ENCODE measurements at regions not wholly inside any gene's neighbourhood (a gene's known extent, or its start where the extent isn't known, plus 50 kb on each side); places are given as distances from the start of the nearest gene placed in this dataset.

- TF ChIP-seq CTCF (IDR thresholded peaks at IDR 0.05; ENCODE audit: extremely low read depth in 1 of 2, insufficient read depth in 1 of 2, low read depth in 1 of 2, low read length in 2 of 2), result no peak
- TF ChIP-seq MYC (IDR thresholded peaks at IDR 0.05; ENCODE audit: low read depth, low read length), result no peak
- BruUV-seq (replicated peaks), result no TSS peak
- no peak for FAIRE-seq
Observed at GRCh38 chr16:9549487-9549886, 458.0 kb downstream of the HAPSTR1 start.

GRCh38 chr16:9555051-9555450, 463.6 kb downstream of the HAPSTR1 start:
- dilution Hi-C loops (cut with MboI; ENCODE audit: extremely low pct_ligation_motif_present, low sequenced_read_pairs), result no loop called here
- CTCF ChIA-PET, result interaction anchor here (0.6 kb wide), 1 partner anchor 180 kb away, joined by 3 read pairs; no protein-coding TSS in a partner anchor
- no peak for DNase-seq (ENCODE audit: low read depth, low spot score)
- Histone ChIP-seq H3K27ac (ENCODE audit: insufficient read depth, low read depth, low read length) (no peak overlapping the region), H3K4me1 (ENCODE audit: control insufficient read depth, extremely low read depth, insufficient read depth, low read length) (no peaks in the 10 kb centered on the region), H2AFZ (ENCODE audit: low read depth, low read length) (no peak overlapping the region), H3K79me2 (ENCODE audit: control insufficient read depth, insufficient read depth, low read length) (no peaks in the 10 kb centered on the region), H3K27me3 (ENCODE audit: control insufficient read depth in 2 of 2, insufficient read depth in 2 of 2, low read length in 2 of 2) (no peaks in the 10 kb centered on the region), H3K4me2 (ENCODE audit: insufficient read depth, low read length) (no peak overlapping the region), H3K4me3 (replicated peaks in 1 of 3; ENCODE audit: insufficient read depth in 1 of 3, low read depth in 1 of 3, low read length in 3 of 3) (no peak overlapping the region), H4K20me1 (replicated peaks; ENCODE audit: control insufficient read depth, extremely low read depth, insufficient read depth, low read length) (no peaks in the 10 kb centered on the region), H3K9me3 (replicated peaks; ENCODE audit: control insufficient read depth, insufficient read depth, low read length) (no peaks in the 10 kb centered on the region), H3K36me3 (ENCODE audit: control insufficient read depth in 2 of 2, extremely low read depth in 1 of 2, insufficient read depth in 2 of 2, low read length in 2 of 2) (no peaks in the 10 kb centered on the region), H3K9ac (replicated peaks; ENCODE audit: extremely low read depth, insufficient read depth, low read length) (no peak overlapping the region), H3K9me1 (replicated peaks; ENCODE audit: control insufficient read depth, extremely low read depth, insufficient read depth, low read length) (no peaks in the 10 kb centered on the region)
- no TSS peak for BruUV-seq (replicated peaks)
- intact Hi-C loops (cut with micrococcal nuclease), result no loop called here
- POLR2A ChIA-PET, result no interaction called here
- no peak for FAIRE-seq
- TF ChIP-seq JUN (IDR thresholded peaks at IDR 0.05; ENCODE audit: borderline replicate concordance, insufficient read depth, insufficient read length, low read depth) (no peak), MYC (IDR thresholded peaks at IDR 0.05; ENCODE audit: low read depth, low read length) (no peak), POLR2A (IDR thresholded peaks at IDR 0.05; ENCODE audit: low read depth, low read length) (no peak), GATA2 (IDR thresholded peaks at IDR 0.05; ENCODE audit: insufficient read depth, insufficient read length, low read depth, low read length) (no peak), CTCF (IDR thresholded peaks at IDR 0.05; ENCODE audit: extremely low read depth in 1 of 2, insufficient read depth in 1 of 2, low read depth in 1 of 2, low read length in 2 of 2) (no peak), FOS (IDR thresholded peaks at IDR 0.05; ENCODE audit: borderline replicate concordance, insufficient read depth, low read length) (no peak), MAX (IDR thresholded peaks at IDR 0.05; ENCODE audit: insufficient read depth, insufficient read length) (no peak)

More at GRCh38 chr16:9549487-9549886, 458.0 kb downstream of the HAPSTR1 start:
- intact Hi-C loops (cut with micrococcal nuclease), result no loop called here
- H3K27me3 ChIP-seq (ENCODE audit: control insufficient read depth in 2 of 2, insufficient read depth in 2 of 2, low read length in 2 of 2), result no peaks in the 10 kb centered on the region
- no peaks in the 10 kb centered on the region for H3K79me2 ChIP-seq (ENCODE audit: control insufficient read depth, insufficient read depth, low read length)
- H3K27ac ChIP-seq (ENCODE audit: insufficient read depth, low read depth, low read length), result no peak overlapping the region
- no peak overlapping the region for H2AFZ ChIP-seq (ENCODE audit: low read depth, low read length)
- H3K9me3 ChIP-seq (replicated peaks; ENCODE audit: control insufficient read depth, insufficient read depth, low read length), result no peaks in the 10 kb centered on the region
- H3K4me1 ChIP-seq (ENCODE audit: control insufficient read depth, extremely low read depth, insufficient read depth, low read length), result no peaks in the 10 kb centered on the region
- dilution Hi-C loops (cut with MboI; ENCODE audit: extremely low pct_ligation_motif_present, low sequenced_read_pairs), result no loop called here
- no peak overlapping the region for H3K9ac ChIP-seq (replicated peaks; ENCODE audit: extremely low read depth, insufficient read depth, low read length)
- CTCF ChIA-PET, result no interaction called here
- no peaks in the 10 kb centered on the region for H4K20me1 ChIP-seq (replicated peaks; ENCODE audit: control insufficient read depth, extremely low read depth, insufficient read depth, low read length)
- no peaks in the 10 kb centered on the region for H3K36me3 ChIP-seq (ENCODE audit: control insufficient read depth in 2 of 2, extremely low read depth in 1 of 2, insufficient read depth in 2 of 2, low read length in 2 of 2)
- DNase-seq (ENCODE audit: low read depth, low spot score), result no peak
- no peak overlapping the region for H3K4me3 ChIP-seq (replicated peaks in 1 of 3; ENCODE audit: insufficient read depth in 1 of 3, low read depth in 1 of 3, low read length in 3 of 3)
- H3K9me1 ChIP-seq (replicated peaks; ENCODE audit: control insufficient read depth, extremely low read depth, insufficient read depth, low read length), result no peaks in the 10 kb centered on the region
- POLR2A ChIA-PET, result no interaction called here
- no peak overlapping the region for H3K4me2 ChIP-seq (ENCODE audit: insufficient read depth, low read length)
